Hepatic stellate cell (primary cell): ENCODE measurements at regions not wholly inside any gene's neighbourhood (a gene's known extent, or its start where the extent isn't known, plus 50 kb on each side); places are given as distances from the start of the nearest gene placed in this dataset.
A peak's percentile ranks its signal among the peaks of the same experiment; 100 is the strongest.
"Not testable (repeated sequence)": the region's sequence is repeated elsewhere in the genome, so short reads cannot be mapped to it uniquely, and the experiment has no call there.

Experiments used
- DNase-seq: peaks from one replicate; pipeline ENCODE4 v3.0.0; 2011; ENCODE audit warnings: low spot score

DNA sequence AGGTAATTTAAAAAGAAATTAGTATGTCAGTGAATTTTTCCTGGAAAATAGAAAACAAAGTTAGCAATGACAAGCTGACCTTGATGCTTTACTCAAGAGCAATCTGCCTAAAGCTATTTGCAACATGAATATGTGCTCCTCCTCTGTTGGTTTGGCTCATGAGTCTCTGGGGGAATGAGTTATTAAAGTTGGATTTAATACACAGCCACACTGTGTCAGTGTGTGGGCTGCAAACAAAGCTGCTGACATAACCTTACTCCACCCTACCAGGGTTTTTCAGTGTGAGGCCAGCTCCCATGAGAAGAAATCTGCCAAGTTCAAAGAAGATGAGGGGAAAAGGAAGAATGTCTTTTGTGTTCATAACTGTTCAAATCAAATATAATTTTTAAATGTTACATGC is 280.5 kb downstream of the TLL1 start:
- peak; percentile 6 for DNase-seq

DNA sequence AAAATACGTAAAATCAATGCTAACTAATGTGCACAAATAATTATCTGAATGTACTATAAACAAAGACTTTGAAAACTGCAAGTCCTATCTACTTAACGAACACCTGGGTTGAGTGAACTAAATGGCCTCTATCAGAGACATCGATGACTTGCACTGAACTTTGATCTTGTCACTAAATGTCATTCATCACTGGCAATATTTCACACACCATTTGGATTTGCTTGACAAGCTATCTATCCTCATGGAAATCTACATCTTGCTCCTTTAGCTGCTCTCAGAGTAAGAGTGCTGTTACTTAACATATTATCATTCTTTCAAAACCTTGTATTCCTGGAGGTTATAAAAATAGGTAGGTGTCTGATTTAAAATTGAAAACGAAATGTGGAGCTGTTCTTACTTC is 289.3 kb downstream of the TLL1 start:
- DNase-seq = no peak

DNA sequence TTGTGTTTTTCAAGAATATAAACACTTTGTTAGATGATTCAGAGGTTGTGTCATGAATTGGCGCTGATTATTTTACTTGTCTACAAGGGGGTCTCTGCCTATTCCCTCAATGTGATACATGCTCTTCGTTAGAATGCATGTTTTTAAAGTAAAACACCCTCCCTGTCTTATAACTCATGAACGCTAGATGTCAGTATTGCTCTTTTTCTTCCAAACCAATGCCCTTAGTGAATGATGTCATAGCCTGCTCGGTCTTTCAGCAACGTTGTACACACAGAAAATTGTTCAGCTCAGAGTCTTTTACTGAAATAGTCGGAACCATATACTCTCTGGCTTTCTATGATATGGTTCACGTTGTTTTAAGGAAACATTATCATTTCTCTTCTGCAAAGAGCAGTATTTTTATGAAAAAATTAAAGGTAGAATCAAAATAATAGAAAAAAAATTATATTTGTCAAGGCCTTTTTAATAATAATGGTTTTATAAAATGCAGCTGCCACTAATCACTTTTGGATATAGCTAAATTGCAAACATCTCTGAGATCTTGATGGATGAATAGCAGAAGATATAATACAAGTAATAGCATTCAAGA is 292.9 kb downstream of the TLL1 start:
- DNase-seq = peak; percentile 23

DNA sequence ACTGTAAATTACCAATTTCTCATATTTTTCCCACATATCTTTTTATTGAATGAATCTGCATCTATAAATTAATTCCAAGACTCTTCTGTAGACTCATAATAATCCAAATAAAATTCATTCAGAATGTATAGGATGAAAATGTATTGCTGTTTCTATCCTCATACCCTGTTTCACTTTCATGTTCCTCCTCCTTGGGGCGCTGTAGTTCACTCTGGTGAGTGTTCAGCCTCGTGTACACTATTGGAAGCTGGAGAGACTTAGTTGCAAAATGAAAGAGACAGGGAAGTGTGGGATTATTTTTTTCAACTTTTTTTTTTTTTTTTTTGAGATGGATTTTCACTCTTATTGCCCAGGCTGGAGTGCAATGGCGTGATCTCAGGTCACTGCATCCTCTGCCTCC is 296.1 kb downstream of the TLL1 start:
- peak; percentile 5 for DNase-seq

DNA sequence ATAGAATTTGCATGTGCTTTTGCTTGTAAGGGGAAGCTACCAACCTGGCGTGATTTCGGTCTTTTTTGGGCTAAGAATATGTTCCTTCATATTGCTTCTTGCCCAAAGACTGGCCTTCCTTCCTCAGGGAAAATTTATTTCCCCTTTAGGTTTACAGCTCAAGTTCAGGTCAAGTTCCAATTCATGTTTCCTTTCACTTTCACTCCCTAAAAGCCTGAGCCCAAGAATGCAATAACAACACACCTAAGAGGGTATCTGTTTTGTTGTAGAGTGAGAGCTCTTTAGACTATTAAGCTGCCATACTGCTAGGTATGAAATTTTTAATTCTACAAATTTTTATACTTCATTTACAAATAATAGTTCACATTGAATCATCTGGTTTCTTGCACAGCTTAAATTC is 299.6 kb downstream of the TLL1 start:
- DNase-seq = no peak

DNA sequence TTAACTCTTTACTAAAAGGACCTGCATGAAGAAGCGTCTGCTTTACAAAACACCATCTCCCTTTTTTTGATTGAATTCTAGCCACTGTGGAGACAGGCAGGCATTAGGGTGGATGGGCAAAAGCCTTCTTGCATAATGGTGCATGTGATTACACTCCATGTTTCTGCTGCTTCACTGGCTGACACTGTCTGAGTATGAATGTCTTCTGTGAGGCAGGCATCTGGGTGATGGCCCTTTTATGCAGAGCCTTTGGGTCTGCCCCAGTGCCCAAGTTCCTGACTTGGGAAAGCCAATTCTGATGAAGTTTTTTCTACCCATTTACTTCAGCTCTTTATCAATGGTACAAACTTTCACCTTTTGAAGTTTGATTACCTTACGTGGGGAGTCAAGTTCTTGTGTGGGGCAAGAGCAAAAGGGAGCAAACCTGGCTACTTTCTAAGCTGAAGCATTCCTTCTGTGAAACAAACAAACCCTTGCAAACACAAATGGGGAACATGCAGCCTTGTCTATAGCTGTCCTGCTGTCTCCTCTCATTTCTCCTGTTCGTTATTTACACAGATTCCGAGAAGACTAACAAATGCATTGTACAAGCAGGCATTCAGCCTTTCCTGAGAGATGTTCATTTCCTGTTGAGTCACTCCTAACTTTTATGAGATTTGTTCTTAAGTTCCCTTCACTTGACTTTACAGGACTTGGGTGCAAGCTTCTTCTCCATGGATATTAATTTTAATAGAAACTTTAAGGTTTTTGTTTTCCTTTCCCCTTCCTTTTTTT is 301.9 kb downstream of the TLL1 start:
- no peak for DNase-seq

DNA sequence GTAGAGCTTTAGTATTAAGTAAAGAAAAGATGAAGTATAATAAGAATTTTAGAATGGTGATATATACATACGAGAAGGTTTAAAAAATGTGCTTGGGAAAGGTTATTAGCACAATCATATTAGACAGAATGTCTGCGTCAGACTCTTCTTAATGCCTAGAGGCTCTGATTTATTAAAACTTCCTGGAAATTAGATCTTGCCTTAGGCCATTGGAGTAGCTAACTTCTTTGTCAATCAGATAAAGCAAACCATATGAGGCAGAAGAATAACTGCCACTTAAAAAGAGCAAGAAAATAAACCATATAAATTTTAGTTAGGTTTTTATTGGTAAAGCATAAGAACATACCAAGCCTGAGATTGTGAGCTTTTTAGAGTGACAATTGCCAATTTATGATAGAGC is 309.1 kb downstream of the TLL1 start:
- no peak for DNase-seq

DNA sequence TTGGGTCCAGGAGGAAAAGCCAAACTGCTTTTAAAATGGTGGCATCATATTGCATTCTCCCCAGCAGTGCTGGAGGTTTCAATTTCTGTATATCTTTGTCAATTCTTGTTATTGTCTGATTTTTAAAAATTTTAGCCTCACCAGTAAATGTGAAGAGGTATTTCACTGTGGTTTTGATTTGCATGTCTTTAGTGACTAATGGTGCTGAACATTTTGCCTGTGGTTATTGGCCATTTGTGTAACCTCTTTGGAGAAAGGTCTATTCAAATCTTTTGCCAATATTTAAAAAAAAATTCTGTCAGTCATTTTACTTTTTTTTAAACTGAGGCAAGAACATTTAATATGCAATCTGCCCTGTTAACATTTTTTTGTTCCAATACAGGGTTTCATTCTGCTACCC is 322.1 kb downstream of the TLL1 start:
- no peak for DNase-seq

DNA sequence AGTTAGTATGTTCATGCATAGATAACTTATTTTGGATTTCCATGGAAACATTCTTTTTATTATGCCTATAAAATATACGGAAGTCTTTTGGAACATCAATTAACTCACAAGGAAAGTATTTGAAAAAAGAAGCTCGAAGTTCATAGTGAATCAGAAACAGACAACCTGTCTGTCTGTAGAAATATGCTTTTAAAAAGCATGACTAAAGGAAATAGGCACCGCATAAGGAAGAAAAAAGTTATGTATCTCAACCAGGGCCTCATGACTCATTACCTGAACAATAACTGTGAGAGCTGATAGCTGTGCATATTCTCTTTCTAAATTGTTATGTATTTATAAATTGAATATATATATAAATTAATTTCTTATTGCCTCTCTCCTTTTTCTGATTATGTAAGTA is 324.1 kb downstream of the TLL1 start:
- no peak for DNase-seq

DNA sequence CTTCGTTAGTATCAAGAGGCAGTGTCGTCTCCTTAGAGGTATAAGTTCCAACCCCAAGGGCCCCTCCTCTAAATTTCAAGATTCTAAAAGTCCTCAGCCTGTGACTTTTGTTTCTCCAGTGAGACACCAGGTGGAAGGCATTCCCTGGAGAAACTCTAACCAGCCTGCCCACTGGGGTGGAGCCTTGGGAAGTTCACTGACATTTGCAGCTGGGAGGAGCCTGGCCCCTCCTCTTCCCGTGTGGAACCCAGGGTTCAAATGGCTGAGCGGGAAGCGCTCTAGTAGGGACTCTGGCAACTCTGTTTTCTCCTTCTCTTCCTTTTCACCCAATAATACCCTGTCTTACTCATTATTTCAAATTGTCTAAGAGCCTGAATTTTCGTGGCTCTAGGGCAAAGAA is 325.0 kb downstream of the TLL1 start:
- no peak for DNase-seq

DNA sequence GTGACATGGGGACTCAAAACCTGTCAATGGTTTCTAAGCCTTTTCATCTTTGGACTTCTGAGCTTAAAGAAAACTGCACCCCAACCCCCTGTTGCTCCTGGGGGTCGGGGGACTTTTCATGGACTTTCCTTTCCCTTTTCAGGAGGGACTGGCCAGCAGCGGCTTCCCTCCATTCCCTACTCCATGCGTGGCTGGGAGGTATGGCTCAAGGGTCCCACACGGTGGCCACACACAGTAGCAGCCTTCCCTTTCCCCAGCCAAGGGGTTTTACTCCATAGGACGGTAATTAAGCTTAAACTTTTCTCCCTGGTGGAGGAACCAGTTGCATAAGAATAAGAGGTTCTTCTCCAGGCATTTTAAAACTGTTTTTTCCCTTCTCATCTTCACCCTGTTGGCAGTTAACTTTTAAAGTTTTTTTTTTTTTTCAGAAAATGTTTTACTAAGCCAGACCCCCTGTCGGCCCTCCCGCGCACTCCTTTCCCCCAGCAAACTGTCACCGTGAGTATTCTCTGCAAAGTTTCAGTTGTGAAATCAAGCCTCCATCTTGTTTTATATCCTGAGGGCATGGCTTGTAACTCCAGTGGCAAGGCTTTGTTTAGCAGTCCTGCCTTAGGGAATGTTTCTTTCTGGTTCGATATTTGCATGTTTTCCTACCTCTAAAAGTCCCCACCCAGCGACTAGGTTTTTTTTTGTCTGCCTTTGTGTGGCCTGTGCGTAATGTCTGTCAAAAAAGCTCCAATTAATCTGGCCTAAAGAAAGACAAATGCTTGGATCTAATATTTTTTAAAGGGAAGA is 325.7 kb downstream of the TLL1 start:
- no peak for DNase-seq

DNA sequence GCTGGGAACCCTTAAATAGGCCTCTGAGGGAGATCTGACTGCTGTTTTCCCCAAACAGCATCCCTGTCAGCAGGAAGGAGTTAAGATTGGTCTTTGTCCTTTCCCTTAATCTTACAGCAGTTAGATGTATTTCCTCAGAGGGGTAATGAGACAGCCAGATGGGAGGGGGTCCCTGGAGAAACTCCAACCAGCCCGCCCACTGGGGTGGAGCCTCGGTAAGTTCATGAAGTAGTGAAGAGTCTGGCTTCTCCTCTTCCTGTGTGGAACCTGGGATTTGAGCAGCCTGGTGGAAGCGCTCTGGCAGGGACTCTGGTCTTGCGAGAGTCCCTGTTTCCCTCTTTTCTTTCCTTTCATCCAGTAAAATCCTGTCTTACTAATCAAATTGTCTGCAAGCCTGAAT is 330.0 kb downstream of the TLL1 start:
- DNase-seq = no peak

DNA sequence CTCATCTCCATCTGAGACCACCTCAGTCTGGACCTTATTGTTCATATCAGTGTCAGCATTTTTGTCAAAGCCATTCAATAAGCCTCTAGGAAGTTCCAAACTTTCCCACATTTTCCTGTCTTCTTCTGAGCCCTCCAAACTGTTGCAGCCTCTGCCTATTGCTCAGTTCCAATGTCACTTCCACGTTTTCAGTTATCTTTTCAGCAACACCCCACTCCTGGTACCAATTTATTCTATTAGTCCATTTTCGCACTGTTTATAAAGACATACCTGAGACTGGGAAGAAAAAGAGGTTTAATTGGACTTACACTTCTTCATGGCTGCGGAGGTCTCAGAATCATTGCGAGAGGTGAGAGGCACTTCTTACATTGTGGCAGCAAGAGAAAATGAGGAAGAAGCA is 339.3 kb downstream of the TLL1 start:
- not testable (repeated sequence) for DNase-seq

DNA sequence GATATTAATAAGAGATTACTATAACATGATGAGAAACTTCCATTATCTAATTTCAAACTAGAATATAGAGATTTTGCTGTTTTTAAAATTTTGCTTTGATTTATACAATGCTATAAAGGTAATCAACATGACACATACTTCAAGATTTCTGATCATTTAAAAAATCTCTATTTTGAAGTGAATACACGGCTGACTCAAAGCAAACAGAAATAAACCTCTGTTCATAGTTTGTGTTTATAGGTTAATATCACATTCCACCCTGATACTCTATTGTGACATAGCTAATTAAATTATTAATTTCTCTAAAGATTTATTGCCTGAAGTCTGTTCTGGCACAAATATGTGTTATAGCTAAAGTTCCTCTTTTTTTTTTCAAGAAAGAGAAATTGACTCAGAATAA is 349.2 kb downstream of the TLL1 start:
- no peak for DNase-seq

DNA sequence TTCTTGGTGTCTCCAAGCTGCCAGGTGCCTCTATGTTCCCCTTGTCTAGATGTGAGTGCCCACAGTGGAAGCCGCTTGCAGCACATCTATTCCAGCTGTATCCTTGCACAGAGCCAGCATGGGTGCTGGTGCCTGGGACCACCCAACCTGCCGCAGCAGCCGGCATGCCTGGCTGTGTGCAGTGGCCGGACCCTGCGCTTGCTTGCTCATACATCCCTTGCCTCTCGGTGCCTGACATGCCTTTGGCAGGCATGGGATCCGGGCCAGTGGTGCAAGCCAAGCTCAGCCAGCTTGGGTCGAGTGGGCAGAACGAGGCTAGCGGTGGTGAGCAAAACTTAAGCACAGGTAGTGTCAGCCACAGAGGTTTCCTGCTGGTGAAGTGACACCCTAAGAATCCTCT is 355.1 kb downstream of the TLL1 start:
- DNase-seq = no peak

DNA sequence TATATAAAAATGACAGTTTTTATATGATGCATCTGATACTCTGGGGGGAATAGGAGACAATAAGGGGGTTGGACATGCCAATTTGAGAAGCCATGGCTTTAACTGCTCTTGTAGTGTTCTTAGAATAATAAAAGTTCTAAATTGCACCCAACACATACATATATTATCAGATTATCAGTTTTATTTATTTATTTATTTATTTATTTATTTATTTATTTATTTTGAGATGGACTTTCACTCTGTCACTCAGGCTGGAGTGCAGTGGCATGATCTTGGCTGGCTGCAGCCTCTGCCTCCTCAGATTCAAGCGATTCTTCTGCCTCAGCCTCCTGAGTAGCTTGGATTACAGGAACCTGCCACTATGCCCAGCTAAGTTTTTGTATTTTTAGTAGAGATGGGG is 356.8 kb downstream of the TLL1 start:
- no peak for DNase-seq

DNA sequence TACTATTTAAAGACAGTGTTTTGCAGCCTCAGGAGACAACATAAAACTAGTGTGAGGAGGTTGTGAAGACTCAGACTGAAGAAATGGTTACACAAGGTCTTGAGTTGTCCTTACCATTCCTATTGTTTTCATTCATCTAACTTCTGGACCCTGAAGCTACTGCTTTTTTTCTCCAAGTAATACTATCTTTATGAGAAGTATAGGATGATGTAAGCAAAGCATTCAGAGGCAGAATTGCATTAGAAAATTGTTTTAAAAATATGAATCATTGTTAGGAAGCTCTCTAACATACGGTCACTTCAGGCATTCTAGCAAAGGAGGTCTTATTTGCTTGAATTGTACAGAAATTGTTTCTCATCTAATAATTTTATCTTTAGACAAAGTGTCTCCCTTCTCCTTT is 357.8 kb downstream of the TLL1 start:
- DNase-seq = no peak

DNA sequence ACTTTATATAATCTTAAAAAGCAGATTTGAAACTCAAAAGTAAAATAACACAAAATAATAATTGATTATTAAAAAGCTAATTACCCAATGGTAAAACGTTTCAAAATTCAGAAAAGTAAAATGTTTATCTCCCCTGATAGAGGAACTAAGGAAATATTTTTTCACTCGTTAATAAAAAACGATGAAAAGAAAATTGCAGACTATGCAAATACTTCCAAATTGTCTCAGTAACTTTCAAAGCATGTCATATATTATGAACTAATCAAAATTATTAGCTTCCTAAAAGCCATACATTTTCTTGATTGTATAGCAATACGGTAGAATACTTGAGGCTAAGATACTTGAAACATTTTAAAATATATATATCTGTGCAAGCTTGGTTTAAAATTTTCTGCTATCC is 366.3 kb downstream of the TLL1 start:
- DNase-seq = no peak

DNA sequence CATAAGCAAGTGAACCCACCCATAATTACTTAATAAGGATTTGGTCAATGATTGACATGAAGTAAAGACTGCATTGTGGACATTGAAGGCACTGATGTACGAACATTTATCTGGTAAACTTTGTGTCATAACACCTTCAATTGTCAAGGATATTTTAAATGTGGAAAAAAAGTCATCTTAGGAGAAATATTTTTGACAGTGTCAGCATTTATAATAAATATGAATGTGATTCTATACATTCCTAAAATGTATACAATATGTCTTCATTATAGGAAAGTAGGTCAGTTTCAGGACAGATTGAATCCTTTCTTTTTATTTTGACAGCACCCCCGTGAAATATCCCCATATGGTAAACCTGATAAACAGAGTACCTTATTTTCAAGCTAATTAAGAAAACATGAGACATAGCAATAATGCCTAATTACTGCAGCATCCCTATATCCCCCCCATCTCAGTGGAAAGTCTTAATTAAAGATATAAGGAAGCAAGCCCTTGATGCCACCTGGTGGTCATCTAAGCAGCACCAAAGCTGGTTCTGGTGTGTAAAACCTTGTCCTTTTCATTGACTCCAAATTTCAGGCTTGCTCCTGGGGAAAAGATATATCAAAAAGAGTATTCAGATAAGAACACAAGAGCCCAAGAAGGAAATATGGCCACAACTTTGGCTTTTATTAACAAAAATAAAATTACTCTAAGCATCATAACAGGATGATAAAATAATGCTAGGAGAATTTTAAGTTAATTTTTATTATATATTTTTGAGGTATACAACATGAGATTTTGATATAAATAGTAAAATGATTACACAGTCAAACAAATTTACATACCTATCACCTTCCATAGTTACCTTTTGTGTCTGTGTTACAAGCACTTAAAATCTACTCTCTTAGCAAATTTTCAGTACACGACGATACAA is 379.7 kb downstream of the TLL1 start:
- DNase-seq = no peak

DNA sequence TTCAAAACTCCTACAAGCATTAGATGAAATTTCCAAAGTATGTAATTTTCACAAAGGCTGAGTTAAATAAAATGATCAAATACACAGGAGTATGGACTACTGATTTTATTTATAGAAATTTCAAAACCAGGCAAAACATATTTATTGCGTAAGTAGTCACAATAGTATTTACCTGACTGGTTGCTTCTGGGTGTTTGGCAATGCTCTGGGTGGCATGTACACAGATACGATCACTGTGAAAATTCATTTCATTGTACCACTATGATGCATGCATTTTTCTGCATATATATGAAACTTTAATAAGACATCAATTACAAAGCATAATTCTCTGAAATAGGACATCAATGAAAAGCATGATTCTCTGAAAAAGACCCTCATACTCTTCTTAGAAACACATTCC is 384.2 kb downstream of the TLL1 start:
- no peak for DNase-seq

DNA sequence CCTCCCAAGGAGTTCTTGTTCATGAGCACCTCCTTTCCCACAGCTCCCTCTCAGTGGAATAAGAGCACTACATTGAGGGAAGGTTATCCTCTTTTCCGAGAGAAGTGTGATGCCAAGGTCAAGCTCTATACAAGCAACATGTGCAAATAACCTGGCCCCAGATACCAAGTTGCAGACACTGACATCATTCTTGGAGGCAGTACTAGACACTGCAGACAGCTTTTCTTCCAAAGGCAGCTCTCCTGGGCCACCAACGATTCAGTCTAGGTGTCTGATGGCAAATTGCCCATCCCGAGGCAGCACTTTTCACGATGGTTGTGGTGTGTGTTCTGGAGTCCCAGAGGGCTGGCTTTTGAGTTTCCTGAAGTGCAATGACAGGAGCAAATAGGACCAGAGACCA is 384.9 kb downstream of the TLL1 start:
- DNase-seq = no peak

DNA sequence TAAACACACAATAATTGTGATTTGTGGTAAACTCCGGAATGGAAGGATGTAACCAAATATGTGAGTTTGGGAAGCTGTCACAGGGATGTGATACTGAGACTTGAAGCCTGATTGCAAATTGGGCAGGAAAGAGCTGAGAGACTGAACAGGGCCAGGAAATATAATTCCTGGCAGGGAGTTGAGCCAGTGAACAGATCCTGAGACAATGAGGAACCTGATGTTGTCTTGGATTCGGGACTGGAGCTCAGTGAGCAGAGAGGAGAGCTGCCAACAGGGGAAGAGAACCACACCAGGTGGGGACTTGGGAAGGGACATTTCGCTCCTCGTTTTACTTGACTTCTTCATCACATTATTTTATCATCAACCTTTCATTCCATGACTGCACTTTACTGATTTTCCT is 386.0 kb downstream of the TLL1 start:
- no peak for DNase-seq
